Central memory CD8-positive, alpha-beta T cell (primary cell): ENCODE measurements at regions not wholly inside any gene's neighbourhood (a gene's known extent, or its start where the extent isn't known, plus 50 kb on each side); places are given as distances from the start of the nearest gene placed in this dataset.

Source experiments
- ATAC-seq: fragments of 150-1000 bp; cut with Tn5 transposase; replicated peaks from 2 replicates; pipeline ENCODE4 v1.10.0; 2022; ENCODE audit warnings: mild to moderate bottlenecking, moderate FRiP score, moderate number of reproducible peaks; ENCODE audit not compliant: poor library complexity, severe bottlenecking; ENCODE audit errors: extremely low read depth
- DNase-seq, 2 donors: peaks; one replicate each; pipeline ENCODE4 v3.0.0; 2021; ENCODE audit warnings: low spot score in 2 of 2
- H3K27ac Mint-ChIP-seq: one replicate; pipeline ENCODE4 v1.8.0; 2022; ENCODE audit warnings: low read depth, mild to moderate bottlenecking, moderate library complexity, mixed read lengths
- H3K27me3 Mint-ChIP-seq: one replicate; pipeline ENCODE4 v1.8.0; 2022; ENCODE audit warnings: mixed read lengths
- H3K36me3 Mint-ChIP-seq: one replicate; pipeline ENCODE4 v1.8.0; 2022; ENCODE audit warnings: mild to moderate bottlenecking, moderate library complexity, mixed read lengths; ENCODE audit not compliant: insufficient read depth
- H3K4me1 Mint-ChIP-seq: one replicate; pipeline ENCODE4 v1.8.0; 2022; ENCODE audit warnings: mixed read lengths
- H3K4me3 Mint-ChIP-seq: one replicate; pipeline ENCODE4 v1.8.0; 2022; ENCODE audit warnings: mild to moderate bottlenecking, moderate library complexity, mixed read lengths
- H3K9me3 Mint-ChIP-seq: one replicate; pipeline ENCODE4 v1.8.0; 2022; ENCODE audit warnings: mixed read lengths

DNA sequence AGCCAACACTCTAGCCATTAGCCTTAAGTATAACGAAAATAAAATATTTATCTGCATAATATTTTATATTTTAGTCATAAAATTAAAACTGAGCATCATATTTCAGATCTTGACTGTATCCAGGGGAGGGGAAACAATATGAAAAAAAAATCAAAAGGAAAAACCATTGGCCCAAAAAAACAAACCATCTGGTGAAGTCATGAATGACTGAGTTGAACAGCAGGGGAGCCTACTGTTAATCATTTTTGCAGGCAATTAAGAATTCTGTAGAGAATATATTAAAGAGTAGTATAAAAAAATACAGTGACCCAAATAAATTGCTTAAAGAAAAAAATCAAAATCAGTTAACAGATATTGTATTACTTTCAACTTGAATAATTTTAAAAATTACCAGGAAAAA is 224.8 kb downstream of the C12orf50 start:
- no peak overlapping the region for H3K4me3 Mint-ChIP-seq
- no peaks in the 10 kb centered on the region for H3K27me3 Mint-ChIP-seq
- DNase-seq: no peak
- ATAC-seq: no peak
- H3K27ac Mint-ChIP-seq: no peak overlapping the region
- H3K4me1 Mint-ChIP-seq: no peaks in the 10 kb centered on the region
- H3K9me3 Mint-ChIP-seq: peaks cover 10% of the 10 kb centered on the region
- H3K36me3 Mint-ChIP-seq: no peaks in the 10 kb centered on the region

DNA sequence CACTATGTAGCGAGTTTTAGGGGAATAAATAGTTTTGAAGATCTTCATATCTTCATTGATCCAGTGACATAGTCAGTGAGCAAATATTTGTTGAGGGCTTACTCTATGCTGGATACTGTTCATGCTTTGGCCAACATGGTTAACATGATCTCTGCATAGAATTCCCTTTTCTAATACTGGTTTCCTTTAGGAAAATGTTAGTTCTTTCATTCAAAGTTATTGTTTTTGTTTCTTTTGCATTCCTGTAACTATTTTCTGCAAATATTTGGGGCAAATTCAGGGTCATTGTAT is 226.5 kb downstream of the C12orf50 start:
- H3K36me3 Mint-ChIP-seq: no peaks in the 10 kb centered on the region
- ATAC-seq (no peak), DNase-seq (no peak)
- no peak overlapping the region for H3K27ac Mint-ChIP-seq
- no peaks in the 10 kb centered on the region for H3K27me3 Mint-ChIP-seq
- H3K4me1 Mint-ChIP-seq: no peaks in the 10 kb centered on the region
- H3K4me3 Mint-ChIP-seq: no peak overlapping the region
- H3K9me3 Mint-ChIP-seq: peaks cover 18% of the 10 kb centered on the region

DNA sequence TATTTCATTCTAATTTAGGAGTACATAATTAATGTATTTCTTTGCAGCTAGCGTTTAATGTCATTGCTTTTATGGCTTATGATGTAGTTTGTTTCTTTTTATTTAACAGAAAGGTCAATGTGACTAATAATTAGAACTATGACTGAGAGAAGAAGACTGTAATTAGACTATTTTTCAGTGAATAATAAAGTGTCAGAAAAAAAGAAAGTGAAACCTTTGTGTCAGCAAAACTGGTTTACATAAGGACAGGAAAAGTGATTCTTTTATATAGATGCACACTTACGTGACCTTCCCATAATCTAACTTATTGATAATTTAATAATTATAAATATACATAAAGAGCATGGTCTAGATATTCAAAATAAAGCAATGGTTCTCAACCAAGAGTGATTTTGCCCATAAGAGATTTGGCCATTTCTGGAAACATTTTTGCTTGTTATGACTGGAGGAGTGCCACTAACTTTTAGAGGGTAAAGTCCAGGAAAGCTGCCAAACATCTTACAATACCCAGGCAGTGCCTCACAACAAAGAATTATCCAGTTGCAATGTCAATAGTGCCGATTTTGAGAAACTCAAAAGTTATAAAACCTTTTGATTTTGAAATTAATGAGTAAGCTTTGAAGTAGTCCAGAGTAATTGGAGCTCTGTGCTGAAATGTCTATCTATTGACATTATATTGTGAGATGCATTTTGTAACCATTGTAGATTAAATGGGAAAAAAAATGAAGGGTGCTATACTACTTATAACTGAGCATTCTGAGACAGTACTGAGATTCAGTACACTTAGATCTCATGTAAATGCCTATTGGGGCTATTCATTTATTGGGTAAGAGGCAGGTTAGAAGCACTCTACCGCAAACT is 227.1 kb downstream of the C12orf50 start:
- no peak overlapping the region for H3K4me3 Mint-ChIP-seq
- no peak for DNase-seq
- ATAC-seq: no peak
- H3K27ac Mint-ChIP-seq: no peak overlapping the region
- H3K4me1 Mint-ChIP-seq: no peaks in the 10 kb centered on the region
- no peaks in the 10 kb centered on the region for H3K36me3 Mint-ChIP-seq
- H3K27me3 Mint-ChIP-seq: no peaks in the 10 kb centered on the region
- H3K9me3 Mint-ChIP-seq: peaks cover 18% of the 10 kb centered on the region

DNA sequence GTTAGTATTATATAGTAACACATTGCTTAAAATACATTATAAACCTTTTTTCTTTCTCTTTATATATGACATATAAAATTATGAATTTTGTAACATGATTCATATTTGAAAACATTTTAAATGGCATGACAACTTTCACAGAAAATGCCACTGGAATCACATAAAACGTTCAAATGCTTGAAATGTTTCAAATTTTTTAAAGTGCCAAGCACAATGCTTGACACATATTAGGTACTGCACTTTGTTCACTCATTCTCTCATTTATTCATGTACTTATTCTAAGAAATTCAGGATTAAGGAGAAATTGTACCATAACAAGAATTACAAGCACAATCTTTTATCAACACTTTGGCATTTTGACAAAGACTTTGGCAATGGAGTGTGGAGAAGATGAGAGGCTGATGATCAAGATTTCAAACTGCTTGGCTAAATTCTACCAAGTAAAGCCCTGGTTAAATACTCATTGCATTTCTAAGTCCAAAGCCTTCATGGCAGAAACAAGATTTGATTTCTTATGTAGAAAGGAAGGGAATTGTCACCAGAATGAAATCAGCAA is 232.2 kb downstream of the C12orf50 start:
- ATAC-seq (no peak), DNase-seq (no peak)
- H3K4me3 Mint-ChIP-seq: no peak overlapping the region
- H3K4me1 Mint-ChIP-seq: no peaks in the 10 kb centered on the region
- no peak overlapping the region for H3K27ac Mint-ChIP-seq
- peaks cover 18% of the 10 kb centered on the region for H3K9me3 Mint-ChIP-seq
- H3K36me3 Mint-ChIP-seq: no peaks in the 10 kb centered on the region
- no peaks in the 10 kb centered on the region for H3K27me3 Mint-ChIP-seq

DNA sequence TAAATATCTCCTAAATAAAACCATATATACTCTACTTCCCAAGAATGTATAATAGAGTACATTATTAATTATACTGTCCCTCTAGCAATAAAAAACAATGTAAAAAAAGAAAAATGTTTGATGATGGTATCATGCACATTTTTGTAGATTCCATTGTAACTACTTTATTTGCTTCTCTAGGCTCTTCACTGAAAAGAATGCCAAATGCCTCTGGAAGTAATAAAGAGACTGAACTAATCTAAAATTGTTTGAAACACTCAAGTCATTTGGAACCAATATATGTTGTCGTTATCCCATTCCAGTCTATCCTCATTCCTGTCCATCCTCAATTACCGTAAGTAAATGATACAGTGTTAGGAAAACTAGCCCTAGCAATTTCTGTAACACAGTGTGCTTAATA is 233.6 kb downstream of the C12orf50 start:
- H3K27ac Mint-ChIP-seq: no peak overlapping the region
- no peak for ATAC-seq
- no peaks in the 10 kb centered on the region for H3K36me3 Mint-ChIP-seq
- no peak for DNase-seq
- H3K4me3 Mint-ChIP-seq: no peak overlapping the region
- H3K4me1 Mint-ChIP-seq: no peaks in the 10 kb centered on the region
- peaks cover 18% of the 10 kb centered on the region for H3K9me3 Mint-ChIP-seq
- H3K27me3 Mint-ChIP-seq: no peaks in the 10 kb centered on the region

DNA sequence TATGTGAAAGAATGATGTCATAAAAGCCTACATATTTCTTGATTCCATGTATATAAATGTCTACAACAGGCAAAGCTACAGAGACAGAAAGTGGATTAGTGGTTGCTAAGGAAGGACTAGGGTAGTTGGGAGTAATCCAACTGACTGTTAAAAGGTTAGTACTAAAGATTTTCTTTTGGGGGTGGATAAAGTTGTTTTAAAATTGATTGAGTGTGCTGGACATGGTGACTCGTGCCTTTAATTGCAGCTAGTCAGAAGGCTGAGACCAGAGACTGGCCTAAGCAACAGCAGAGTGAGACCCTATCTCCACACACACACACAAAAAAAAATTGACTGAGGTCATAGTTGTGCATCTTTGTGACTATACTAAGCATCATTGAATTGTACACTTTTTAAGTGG is 234.3 kb downstream of the C12orf50 start:
- Mint-ChIP-seq H3K4me1 (no peaks in the 10 kb centered on the region), H3K4me3 (no peak overlapping the region), H3K27ac (no peak overlapping the region), H3K27me3 (no peaks in the 10 kb centered on the region), H3K9me3 (peaks cover 13% of the 10 kb centered on the region), H3K36me3 (no peaks in the 10 kb centered on the region)
- DNase-seq (no peak), ATAC-seq (no peak)

DNA sequence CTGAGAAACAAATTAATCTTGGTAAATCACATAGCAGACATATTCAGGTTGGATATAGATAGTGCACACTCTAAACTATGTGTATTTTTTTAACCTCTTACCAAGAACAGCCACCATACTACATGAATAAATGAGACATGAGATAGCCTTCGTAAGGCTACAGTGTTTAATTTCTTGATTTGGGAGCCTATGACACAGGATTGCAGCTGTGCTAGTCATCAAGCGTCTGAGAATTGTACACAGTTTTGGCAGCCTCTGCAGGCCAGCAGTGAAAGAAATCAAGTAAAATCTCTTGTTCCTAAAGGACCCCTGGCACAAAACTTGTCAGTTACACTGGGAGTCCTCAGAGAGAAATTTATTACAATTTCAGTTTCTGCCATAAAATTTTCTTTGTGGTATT is 236.1 kb downstream of the C12orf50 start:
- H3K4me3 Mint-ChIP-seq: no peak overlapping the region
- H3K9me3 Mint-ChIP-seq: peaks cover 5% of the 10 kb centered on the region
- ATAC-seq: no peak
- no peak overlapping the region for H3K27ac Mint-ChIP-seq
- no peaks in the 10 kb centered on the region for H3K4me1 Mint-ChIP-seq
- no peaks in the 10 kb centered on the region for H3K27me3 Mint-ChIP-seq
- H3K36me3 Mint-ChIP-seq: no peaks in the 10 kb centered on the region
- DNase-seq: no peak

DNA sequence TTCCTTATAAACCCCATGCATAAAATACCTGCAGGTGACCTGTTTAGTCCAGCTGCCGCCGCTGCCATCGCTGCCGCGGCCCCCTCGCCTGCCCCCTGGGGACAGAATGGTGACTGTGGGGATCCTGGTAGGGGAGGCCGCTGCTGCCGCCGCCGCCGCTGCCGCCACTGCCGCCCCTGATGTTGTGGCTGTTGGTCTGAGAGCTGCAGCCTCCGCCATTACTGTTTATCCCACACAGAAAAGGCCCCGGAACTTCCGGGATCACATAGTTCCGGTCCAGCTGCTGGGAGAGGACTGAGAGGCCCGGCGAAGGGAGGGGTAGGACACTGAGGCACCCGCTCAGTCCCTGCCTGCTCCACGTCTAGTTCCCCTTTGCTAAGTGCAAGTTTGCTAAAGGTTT is 244.9 kb downstream of the C12orf50 start:
- Mint-ChIP-seq H3K4me3 (no peak overlapping the region), H3K36me3 (no peaks in the 10 kb centered on the region), H3K4me1 (no peaks in the 10 kb centered on the region), H3K27ac (no peak overlapping the region), H3K9me3 (no peaks in the 10 kb centered on the region), H3K27me3 (no peaks in the 10 kb centered on the region)
- no peak for DNase-seq
- no peak for ATAC-seq

DNA sequence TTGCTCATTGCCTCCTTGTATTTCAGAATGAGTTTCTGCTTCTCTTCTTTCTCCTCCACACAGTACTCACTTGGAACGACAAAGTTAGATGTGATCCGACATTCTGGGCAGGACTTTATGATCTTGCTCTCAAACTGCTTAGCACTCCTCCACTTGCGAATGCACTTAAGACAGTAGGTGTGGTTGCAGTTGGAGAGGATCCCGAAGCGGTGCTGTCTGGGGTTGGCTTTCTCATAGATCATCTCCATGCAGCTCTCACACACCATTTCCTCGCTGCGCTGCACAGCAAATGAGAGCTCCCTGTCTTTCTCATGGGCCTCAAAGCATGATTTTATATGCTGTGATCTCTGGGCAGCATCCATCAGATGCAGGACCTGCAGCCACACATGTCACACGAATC is 245.7 kb downstream of the C12orf50 start:
- Mint-ChIP-seq H3K9me3 (peaks cover 5% of the 10 kb centered on the region), H3K4me1 (no peaks in the 10 kb centered on the region), H3K36me3 (no peaks in the 10 kb centered on the region), H3K4me3 (no peak overlapping the region), H3K27ac (no peak overlapping the region), H3K27me3 (no peaks in the 10 kb centered on the region)
- no peak for DNase-seq
- ATAC-seq: no peak

DNA sequence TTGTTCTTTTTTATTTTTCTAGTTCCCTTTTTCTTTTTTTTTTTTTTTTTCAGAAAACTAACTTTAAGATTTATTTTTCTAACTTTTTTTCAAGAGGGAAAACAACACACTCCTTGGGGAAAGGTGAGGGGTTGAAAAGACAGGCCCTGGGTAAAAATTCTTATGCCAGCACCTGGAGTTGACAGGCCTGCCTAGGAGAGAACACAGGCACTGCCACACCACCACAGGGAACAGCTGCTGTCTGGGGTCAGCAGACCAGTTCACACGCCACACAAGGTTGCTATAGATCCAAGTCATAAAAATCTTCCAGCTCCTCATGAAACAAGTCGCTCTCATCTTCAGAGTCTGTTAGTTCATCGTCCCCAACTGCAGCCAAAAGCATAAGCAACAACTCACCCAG is 246.4 kb downstream of the C12orf50 start:
- DNase-seq (no peak), ATAC-seq (no peak)
- H3K9me3 Mint-ChIP-seq: peaks cover 5% of the 10 kb centered on the region
- no peaks in the 10 kb centered on the region for H3K27me3 Mint-ChIP-seq
- no peak overlapping the region for H3K4me3 Mint-ChIP-seq
- H3K4me1 Mint-ChIP-seq: no peaks in the 10 kb centered on the region
- H3K27ac Mint-ChIP-seq: no peak overlapping the region
- no peaks in the 10 kb centered on the region for H3K36me3 Mint-ChIP-seq

DNA sequence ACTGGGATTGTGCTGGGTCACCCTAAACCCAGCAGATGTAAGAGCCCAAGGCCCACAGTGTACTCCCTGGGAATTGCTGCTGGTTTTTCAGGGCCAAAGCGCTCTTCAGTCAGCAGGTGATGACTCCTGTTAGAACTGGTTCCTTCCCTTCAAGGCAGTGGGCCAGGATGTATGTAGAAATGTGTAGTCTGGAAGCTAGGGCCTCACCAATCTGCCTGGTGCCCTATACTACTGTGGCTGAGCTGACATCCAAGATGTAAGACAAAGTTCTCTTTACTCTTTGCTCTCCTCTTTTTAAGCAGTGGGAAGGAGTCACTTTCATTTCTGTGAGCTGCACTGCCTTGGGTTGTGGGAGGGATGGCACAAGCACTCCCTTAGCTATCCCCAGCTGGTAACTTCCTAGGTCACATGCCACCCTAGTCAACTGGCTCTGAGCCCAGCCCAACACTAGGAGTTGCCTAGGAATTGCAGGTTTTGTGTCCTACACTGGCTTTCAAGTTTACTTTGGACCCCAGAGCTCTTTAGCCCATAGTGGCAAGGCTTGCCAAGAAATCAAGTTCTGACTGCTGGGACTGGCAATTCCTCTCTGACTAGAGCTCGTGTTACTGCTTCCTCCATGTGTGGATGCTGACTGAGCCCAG is 249.2 kb downstream of the C12orf50 start:
- Mint-ChIP-seq H3K9me3 (peaks cover 5% of the 10 kb centered on the region), H3K27me3 (no peaks in the 10 kb centered on the region), H3K4me1 (no peaks in the 10 kb centered on the region), H3K36me3 (no peaks in the 10 kb centered on the region), H3K27ac (no peak overlapping the region), H3K4me3 (no peak overlapping the region)
- no peak for DNase-seq
- ATAC-seq: no peak

DNA sequence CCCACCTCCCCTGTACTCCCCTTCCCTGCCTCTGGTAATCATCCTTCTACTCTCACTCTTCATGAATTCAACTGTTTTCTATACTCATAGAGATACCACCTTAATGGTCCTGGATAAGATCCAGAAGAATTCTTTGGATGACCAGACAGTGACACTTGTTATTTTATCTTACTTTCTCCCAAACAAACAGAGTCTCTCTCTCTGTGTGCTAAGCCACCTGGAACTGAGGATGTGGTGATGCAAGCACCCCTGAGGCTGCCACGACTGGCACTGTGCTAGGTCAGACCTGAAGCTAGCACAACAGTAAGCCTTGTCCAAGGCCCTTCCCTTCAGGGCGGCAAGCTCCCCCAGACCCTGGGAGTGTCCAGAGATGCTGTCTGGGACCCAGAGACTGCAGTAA is 250.2 kb downstream of the C12orf50 start:
- DNase-seq: no peak

DNA sequence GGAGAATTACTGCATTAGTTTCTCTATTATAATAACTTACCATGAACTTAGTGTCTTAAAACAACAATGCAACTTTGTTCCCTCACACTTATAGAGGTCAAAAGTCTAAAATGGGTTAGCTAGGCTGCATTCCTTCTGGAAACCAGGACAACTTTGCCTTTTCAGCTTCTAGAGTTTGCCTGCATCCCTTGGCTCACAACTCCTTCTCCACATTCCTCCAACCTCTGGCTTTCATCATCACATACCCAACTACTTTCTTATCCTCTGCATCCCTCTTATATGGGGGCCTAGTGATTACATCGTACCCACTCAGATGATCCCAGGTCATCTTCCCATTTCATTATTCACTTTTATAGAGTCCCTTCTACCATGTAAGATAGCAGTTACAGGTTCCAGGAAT is 251.1 kb downstream of the C12orf50 start:
- Mint-ChIP-seq H3K36me3 (no peaks in the 10 kb centered on the region), H3K4me3 (no peak overlapping the region), H3K27me3 (no peaks in the 10 kb centered on the region), H3K9me3 (peaks cover 5% of the 10 kb centered on the region), H3K4me1 (no peaks in the 10 kb centered on the region), H3K27ac (no peak overlapping the region)
- DNase-seq (no peak), ATAC-seq (no peak)

More for the DNA sequence above, 250.2 kb downstream of the C12orf50 start:
- H3K9me3 Mint-ChIP-seq: peaks cover 5% of the 10 kb centered on the region
- no peaks in the 10 kb centered on the region for H3K36me3 Mint-ChIP-seq
- H3K27ac Mint-ChIP-seq: no peak overlapping the region
- no peak overlapping the region for H3K4me3 Mint-ChIP-seq
- no peaks in the 10 kb centered on the region for H3K4me1 Mint-ChIP-seq
- ATAC-seq: no peak
- H3K27me3 Mint-ChIP-seq: no peaks in the 10 kb centered on the region
